GM18498 (cell line): ENCODE measurements at regions not wholly inside any gene's neighbourhood (a gene's known extent, or its start where the extent isn't known, plus 50 kb on each side); places are given as distances from the start of the nearest gene placed in this dataset.

Source experiments
- ATAC-seq: cut with Tn5 transposase; IDR thresholded peaks from one replicate; pipeline ENCODE4 v1.9.1; 2021; ENCODE audit warnings: mild to moderate bottlenecking, moderate library complexity; ENCODE audit not compliant: unreplicated experiment

GRCh38 chr1:201589186-201589585 lies 50.3 kb downstream of the NAV1 start:
- no peak for ATAC-seq

- no peak for ATAC-seq
These were observed 51.5 kb downstream of the NAV1 start for GRCh38 chr1:201590474-201590873.

- ATAC-seq: no peak
These were observed 52.4 kb downstream of the NAV1 start for GRCh38 chr1:201591348-201591747.

GRCh38 chr1:201591981-201592380 lies 53.1 kb downstream of the NAV1 start:
- no peak for ATAC-seq

GRCh38 chr1:201593200-201593921 lies 54.4 kb downstream of the NAV1 start:
- no peak for ATAC-seq

- no peak for ATAC-seq
These were observed 55.8 kb downstream of the NAV1 start for GRCh38 chr1:201594575-201595245.

GRCh38 chr1:201595381-201595780 lies 56.5 kb downstream of the NAV1 start:
- ATAC-seq: no peak

- no peak for ATAC-seq
These were observed 57.4 kb downstream of the NAV1 start for GRCh38 chr1:201596101-201596868.

GRCh38 chr1:201597551-201598230 lies 58.8 kb downstream of the NAV1 start:
- no peak for ATAC-seq

- no peak for ATAC-seq
These were observed 59.5 kb downstream of the NAV1 start for GRCh38 chr1:201598396-201598795.

- ATAC-seq: no peak
These were observed 60.0 kb downstream of the NAV1 start for GRCh38 chr1:201598973-201599372.

- ATAC-seq: no peak
These were observed 60.6 kb downstream of the NAV1 start for GRCh38 chr1:201599548-201599947.

- ATAC-seq: no peak
These were observed 63.7 kb downstream of the NAV1 start for GRCh38 chr1:201602413-201603265.

- ATAC-seq: no peak
These were observed 64.8 kb downstream of the NAV1 start for GRCh38 chr1:201603613-201604232.

- ATAC-seq: no peak
These were observed 66.6 kb downstream of the NAV1 start for GRCh38 chr1:201605385-201606010.

GRCh38 chr1:201606096-201606495 lies 67.2 kb downstream of the NAV1 start:
- ATAC-seq: no peak

- no peak for ATAC-seq
These were observed 67.7 kb downstream of the NAV1 start for GRCh38 chr1:201606623-201607022.

- no peak for ATAC-seq
These were observed 69.9 kb downstream of the NAV1 start for GRCh38 chr1:201608635-201609395.
